ENCODE measurements at regions not wholly inside any gene's neighbourhood (a gene's known extent, or its start where the extent isn't known, plus 50 kb on each side); places are given as distances from the start of the nearest gene placed in this dataset.
A peak's percentile ranks its signal among the peaks of the same experiment; 100 is the strongest.

DNA sequence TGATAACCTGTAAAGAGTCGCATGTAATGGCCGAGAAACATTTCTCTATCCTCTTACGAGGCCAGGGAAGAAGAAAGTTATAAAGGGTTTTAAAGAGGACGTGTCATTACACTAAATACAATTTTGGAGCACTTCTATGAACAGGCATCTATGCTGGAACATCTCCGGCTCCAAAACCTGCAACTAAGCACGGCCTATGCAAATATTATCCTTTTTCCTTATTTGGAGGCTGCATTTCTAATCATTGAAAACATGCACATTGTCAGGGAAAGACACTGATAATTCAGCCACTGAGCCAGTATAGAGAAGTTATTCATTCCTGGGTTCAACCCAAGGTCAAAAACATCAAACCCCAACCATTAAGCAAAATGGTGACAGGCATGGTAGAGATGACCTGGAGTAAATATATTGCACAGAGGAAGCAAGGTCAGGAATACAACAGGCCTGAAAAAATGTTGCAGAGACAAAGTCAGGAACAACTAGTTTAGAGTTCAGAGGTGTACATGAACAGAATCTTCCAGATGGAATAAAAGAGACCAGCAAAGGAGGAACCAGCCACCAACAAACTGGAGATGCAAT lies 674.1 kb downstream of the NR2F1-AS1 start:
- DNase-seq (ENCODE audit: low spot score) (no peak), ATAC-seq (no peak)

DNA sequence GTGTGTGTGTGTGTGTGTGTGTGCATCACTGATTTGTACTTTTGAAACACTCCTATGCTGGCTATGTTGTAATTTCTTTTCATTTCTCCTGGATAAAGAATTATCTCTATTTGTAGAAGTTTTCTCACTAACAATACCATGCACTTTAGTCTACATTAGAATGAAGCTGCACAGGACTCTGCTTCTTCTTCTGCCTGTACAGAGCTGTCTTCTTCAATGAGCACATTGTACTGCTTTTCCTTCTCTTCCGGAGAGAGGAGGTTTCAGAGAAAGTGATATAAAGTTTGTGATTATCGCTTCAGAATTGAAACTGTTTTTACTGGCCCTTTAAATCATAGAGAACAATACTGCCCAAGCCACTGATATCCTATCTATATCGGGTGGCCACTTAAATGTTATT lies 677.0 kb downstream of the NR2F1-AS1 start:
- DNase-seq (ENCODE audit: low spot score), result no peak
- no peak for ATAC-seq

DNA sequence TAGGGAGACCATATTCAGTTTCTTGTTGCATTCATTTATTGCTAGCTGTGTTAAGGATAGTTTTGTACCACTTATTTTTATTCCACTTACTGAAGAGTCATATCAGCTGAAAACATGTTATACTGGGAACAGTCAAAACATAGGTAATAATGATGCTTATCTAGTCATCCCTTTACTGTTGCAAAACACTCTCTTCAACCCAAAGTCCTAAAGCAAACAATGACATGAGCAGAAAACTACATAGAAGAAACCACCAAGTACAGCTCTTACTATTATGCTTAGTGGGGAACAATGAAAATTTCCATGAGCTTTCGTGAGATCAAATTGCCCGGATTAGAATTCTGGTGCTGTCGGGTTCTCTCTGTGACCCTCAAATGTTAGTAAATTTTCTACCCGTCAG lies 681.4 kb downstream of the NR2F1-AS1 start:
- DNase-seq (ENCODE audit: low spot score) (no peak), ATAC-seq (no peak)

DNA sequence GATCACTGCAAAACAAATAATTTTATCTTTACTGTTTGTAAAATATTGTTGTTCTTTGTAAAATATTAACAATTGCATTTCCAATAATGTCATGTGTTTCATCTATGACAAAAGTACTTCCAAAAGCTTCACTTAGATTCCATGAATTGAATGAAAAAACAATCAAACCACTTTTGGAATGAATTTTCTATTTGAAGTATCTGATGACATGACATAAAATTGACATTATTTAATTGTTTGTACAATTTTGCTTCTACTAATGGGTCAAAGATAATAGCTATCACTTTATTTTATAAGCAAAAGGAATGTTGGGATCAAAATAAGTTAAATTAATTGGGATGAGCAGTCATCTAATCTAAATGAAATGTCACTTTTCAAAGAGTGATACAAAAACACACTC lies 684.3 kb downstream of the NR2F1-AS1 start:
- DNase-seq (ENCODE audit: low spot score) (no peak), ATAC-seq (no peak)

DNA sequence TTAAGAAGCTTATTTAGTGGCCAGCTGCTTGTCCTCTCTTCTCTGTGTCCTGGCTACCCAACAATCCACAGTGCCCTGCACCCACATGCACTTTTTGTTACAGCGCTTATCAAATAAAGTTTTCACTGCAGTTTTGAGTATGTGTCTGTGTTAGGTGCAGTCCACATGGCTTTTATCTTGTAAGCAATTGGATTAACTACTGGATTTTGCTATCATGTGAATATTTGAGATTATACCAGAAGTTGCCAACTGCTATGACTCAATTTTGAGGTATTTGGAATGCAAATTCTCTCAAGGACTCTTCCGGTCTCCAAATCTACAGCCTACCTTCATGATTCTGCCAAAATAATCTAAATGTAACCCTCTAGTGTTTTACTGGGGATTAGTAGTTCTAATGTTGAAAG lies 690.2 kb downstream of the NR2F1-AS1 start:
- ATAC-seq (no peak), DNase-seq (ENCODE audit: low spot score) (no peak)

DNA sequence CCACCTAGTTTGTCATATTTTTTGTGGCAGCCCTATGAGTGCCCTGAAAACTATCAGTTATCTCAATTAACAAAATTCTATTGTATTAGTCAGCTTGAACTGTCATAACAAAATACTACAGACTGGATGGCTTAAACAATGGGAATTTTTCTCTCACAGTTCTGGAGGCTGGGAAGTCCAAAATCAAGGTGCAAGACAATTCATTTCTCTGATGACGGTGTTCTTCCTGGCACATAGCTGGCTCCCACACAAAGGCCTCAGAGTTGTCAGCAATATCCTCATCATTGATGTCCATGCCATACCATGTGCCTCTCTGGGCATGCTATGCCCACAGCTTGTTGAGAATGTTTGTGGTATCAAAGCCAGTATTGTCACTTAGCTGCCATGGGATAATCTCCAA lies 691.9 kb downstream of the NR2F1-AS1 start:
- ATAC-seq (no peak), DNase-seq (ENCODE audit: low spot score) (no peak)

DNA sequence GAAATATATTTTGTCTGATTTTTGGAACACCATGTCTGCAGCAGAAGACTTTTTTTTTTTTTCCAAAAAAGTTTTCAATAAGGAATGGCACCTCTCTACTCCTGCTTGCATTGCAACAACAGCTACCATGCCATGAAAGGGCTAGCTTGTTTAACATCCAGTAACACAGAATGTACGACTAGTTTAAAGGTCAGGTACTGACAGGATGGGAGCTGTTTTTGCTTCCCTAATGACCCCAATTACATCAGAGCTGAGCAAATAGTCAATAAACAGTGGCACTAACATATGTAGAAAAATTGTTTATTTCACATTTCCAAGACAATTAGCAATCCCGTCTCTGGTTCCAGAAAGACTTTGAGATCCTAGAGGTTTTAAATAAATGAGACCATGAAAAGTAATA lies 693.8 kb downstream of the NR2F1-AS1 start:
- no peak for DNase-seq (ENCODE audit: low spot score)
- peak; percentile 82 for ATAC-seq

DNA sequence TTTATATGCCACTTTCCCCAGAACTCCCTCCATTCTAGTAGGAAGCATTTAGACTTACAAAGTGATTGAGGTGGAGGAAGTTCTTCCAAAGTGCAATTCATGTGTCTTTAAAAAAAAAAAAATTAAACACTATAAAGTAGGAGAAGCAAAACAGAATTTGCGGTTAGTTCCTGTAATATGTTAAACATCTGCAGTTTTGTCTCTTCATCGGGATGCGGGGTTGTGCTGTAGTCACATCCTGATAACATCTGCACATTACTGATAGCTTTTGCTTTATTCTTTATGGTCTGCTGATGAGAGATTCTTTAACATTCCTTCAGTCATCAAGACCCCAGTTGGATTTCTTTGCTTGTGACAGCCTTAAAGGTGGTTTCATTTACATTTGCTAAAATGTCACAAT lies 694.3 kb downstream of the NR2F1-AS1 start:
- no peak for ATAC-seq

DNA sequence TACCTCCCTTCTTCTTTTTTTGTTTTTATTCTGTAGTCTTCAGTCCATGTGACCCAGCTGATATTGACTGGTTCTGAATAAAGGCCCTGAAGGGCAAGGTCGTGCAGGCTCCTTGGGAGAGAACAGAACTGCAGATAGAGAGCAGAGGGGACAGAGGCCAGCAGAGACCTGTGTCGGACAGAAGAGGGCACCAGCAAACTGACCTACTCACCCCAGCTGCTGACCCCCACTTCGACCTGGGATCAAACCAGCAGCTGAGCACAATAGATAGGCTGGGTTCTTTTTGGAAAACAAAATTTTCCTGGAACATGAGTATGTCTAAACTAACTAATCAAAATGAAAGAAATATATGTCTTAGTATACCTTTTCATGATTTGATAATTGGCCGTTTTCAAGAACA lies 695.1 kb downstream of the NR2F1-AS1 start:
- peak; percentile 89 for ATAC-seq
- no peak for DNase-seq (ENCODE audit: low spot score)

More for the DNA sequence above, 694.3 kb downstream of the NR2F1-AS1 start:
- DNase-seq (ENCODE audit: low spot score), result no peak

DNA sequence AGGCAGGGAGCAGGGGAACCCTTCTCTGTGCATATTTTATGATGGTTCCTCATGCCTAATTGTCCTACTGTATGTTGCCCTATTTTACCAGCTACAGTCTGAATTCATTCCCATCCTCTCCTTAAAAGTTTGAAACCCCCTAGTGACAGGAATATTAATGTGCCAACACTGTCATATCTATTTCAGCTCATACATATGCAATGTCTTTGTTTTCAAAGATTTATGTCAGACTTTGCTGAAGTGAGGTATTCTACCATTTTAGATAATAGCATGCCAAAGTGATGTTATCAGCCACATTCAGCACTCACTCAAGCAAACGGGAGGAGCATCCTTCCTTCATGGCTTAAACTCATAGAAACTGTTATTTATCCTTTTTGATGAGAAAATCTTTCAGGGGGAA lies 696.5 kb downstream of the NR2F1-AS1 start:
- DNase-seq (ENCODE audit: low spot score) (no peak), ATAC-seq (no peak)

DNA sequence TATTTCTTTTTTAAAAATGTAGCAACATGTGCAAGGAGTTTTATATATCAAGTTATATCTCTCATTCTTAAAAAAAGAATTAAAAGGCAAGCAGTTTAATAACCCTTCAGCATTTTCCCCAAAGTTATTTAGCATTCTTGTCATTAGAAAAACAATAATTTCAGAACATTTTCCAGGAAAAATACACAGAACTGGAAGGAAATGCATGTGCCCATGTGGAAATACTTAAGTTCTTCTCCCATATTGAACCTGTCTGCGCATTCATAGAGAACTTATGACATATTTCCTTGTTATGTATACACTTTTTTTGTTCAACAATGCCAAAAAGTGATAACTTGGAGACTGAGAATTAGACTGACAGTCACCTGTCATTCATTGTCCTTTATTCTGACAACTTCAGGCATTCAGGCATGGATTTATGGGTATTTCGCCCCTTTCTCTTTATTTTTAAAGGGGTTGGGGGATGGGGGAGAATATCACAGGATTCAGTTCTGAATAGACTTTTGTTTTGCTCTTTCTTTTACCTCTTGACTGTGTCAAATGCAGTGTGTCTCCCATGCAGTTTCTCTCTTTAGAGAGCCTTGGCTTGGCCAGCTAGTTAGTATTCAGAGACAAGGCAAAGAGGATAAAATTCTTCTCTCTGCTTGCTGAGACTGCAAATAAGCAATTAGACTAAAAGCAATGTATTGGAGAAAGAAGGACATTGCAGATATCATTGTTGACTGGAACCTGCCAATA lies 701.0 kb downstream of the NR2F1-AS1 start:
- DNase-seq (ENCODE audit: low spot score) (no peak), ATAC-seq (no peak)

DNA sequence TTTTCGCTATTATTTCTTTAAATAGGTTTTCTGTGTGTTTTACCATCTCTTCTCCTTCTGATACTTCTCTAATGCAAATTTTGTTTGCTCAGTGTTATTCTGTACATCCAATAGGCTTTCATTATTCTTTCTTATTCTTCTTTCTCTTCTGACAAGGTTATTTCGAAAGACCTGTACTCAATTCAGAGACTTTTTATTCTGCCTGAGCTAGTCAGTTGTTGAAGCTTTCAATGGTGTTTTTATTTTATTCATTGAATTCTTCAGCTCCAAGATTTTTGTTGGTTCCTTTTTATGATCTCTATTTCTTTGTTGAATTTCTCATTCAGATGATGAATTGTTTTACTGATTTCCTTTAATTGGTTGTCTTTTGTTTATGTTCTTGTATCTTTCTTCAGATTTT lies 706.2 kb downstream of the NR2F1-AS1 start:
- ATAC-seq (no peak), DNase-seq (ENCODE audit: low spot score) (no peak)

DNA sequence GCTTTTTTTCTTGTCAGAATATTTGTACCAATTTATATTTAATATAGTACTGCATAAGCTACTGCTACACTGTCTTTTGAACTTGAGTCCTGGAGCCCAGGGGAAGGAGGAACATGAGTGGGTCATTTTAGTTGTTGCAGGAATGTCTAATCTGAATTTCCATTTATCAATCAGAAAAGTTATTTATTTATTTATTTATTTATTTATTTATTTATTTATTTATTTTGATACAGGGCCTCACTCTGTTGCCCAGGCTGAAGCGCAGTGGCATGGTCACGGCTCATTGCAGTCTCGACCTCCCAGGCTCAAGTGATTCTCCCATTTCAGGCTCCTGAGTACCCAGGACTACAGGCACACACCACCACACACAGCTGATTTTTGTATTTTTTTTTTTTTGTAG lies 712.6 kb downstream of the NR2F1-AS1 start:
- DNase-seq (ENCODE audit: low spot score) (no peak), ATAC-seq (no peak)

DNA sequence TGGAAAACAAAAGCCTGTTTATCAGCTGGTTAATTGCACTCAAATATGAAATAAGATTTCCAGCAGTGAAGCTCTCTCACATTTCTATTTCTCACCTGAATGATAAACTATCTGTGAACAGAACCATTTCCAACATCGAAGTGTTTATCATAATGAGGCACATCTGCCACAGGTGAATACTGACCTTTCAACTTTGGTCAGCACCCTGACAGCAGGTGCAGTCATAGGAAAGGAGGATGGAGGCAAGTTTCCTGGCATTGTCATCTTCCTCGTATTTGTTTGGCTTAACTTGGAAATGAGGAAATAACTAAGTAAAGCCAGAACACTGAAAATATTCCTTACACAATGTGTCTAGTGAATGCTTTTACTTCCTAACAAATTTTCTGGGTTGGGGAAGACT lies 716.4 kb downstream of the NR2F1-AS1 start:
- DNase-seq (ENCODE audit: low spot score), result no peak
- ATAC-seq, result no peak

DNA sequence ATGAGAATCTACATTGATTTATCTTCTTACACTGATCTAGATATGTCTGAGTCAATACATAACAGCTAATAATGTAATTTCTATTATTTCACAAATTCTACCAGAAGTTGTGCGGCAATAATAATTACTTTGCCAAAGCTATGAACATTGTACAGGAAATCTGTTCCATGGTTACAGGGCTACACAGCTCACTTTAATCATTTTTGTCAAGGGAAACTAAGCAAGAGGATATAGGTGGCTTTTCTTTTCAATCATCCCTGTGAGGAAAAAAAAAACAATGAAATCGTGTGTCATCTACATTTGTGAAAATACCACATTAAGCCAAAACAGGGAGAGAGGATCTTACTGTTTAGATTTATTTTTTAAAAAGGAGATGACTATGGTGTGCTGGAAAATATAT lies 717.4 kb downstream of the NR2F1-AS1 start:
- ATAC-seq (no peak), DNase-seq (ENCODE audit: low spot score) (no peak)

DNA sequence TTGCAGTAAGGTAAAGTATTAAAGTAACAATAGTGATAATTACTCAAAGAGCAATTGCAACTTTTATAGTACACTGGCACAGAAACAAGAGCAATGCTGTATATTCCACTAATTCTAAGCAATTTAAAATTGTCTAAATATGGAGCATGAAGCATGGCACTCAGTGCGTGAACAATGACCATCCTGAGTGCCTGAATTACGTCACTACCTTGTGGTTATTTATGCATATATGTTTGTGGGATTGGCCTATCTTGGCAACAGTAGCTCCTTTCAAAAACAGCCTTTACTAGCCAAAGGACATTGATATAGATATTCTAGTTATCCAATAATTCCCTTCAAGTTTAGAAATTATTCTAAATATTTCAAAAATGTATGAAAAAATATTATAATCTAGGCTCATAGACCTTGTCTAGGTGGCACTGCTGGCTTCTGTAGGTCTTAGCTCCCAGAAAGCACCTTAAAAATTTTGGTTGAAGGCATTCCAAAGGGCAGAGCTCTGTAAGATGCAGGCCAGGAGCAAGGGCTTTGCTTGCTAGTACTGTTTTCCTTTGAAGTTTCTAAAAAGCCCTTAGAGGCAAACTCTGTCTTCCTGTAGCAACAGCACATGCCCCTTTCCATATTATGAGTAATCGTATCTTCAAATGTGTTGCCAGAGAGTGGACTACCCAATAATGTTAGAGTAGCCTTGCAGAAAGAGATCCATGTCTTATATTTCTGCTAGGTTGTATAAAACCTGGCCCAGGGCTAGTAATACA lies 719.3 kb downstream of the NR2F1-AS1 start:
- ATAC-seq (no peak), DNase-seq (ENCODE audit: low spot score) (no peak)

DNA sequence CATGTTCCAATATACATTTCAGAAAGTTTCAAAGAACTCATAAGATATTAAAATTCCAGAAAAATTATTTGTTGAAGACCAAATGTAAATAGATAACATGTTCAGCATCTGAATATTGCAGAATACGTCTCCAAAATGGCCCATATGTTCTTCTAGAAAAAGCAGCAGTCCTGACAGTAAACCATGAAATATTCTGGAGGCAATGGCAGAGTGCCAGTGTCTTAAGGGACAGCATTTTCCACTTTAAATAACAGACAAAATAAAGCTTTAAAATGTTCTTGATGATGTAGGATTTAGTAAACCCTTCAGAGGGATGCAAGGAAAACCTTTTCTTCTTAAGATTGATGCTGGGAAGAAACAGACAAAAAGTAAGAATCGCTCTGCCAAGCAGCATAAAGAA lies 721.0 kb downstream of the NR2F1-AS1 start:
- ATAC-seq (no peak), DNase-seq (ENCODE audit: low spot score) (no peak)

DNA sequence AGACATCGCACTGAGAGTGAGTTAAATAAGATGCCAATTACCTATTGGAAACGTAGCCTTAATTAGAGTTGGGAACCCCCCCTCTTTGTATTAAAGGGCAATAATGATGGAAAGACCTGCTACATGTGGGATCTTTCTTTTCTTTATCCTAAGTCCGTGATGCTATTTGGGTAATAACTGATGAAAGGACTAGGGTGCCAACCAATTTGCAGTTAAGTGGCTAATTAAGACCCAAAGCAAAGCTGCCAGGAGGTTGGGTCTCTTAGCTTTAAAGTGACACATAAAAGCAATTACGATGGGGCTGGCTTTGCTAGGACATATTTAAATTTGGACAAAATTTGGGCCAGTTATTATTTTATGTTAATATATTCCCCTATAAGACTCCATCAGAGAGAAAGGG lies 728.8 kb downstream of the NR2F1-AS1 start:
- no peak for DNase-seq (ENCODE audit: low spot score)
- no peak for ATAC-seq

DNA sequence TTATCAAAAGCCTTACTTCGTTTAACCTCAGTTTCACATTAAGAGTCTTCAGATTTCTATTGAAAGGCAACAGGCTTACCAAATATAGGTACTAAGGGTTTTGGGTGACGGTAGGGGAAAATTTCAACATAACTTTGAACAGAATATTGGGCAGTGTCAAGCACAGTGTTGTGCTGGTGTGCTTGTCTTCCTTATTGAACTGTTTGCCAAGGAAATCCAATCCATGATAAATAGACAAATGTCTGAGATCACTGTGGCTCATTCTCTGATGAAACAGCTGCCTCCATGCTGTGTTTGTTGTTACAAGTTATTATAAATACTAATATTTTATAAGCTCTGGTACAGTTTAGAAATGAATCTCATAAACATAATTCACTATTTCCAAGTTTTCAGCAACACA lies 730.1 kb downstream of the NR2F1-AS1 start:
- ATAC-seq, result no peak
- no peak for DNase-seq (ENCODE audit: low spot score)

DNA sequence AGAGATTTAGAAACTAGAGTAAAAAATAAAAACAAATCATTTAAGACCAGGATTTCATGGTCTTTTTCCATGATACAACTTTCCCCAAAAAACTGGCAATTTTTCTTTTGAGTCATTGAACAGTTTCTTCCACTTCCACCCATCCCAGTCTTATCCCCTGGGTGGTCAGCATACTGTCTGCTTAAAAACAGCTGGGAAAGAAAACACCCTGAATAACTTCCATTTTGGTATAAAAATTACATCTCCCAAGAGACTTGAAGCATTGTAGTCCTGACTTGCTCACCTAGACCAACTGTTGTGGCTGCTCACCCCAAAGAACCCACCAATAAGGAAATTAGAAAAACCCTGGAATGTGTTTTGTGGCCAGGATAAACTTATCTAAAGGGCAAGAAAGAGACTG lies 731.3 kb downstream of the NR2F1-AS1 start:
- ATAC-seq, result no peak
- no peak for DNase-seq (ENCODE audit: low spot score)

DNA sequence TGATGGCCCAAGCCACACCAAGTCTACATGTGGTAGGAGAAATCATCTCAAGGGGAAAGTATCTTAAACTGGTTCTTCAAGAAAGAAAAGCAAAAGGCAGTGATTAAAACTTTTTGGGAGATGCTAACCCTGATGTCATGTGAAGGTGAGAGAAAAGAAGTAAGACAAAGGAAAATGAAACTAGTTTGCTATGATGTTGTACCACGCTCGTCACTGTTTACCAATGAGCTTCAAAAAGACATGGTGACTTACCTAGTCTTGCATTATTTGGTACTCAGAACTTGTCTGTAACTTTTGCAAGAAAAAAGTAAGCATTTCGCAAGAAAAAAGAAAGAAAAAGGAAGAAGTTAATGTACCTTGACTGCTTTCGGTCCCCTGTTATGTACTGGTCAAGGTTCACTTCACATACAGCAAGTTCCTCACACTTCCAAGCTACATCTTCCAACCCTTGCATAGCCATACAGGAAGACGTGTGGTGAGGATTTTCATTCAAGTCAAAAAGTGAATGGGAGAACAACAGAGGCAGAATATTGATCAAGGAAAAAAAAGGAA lies 739.3 kb downstream of the NR2F1-AS1 start:
- ATAC-seq (no peak), DNase-seq (ENCODE audit: low spot score) (no peak)

DNA sequence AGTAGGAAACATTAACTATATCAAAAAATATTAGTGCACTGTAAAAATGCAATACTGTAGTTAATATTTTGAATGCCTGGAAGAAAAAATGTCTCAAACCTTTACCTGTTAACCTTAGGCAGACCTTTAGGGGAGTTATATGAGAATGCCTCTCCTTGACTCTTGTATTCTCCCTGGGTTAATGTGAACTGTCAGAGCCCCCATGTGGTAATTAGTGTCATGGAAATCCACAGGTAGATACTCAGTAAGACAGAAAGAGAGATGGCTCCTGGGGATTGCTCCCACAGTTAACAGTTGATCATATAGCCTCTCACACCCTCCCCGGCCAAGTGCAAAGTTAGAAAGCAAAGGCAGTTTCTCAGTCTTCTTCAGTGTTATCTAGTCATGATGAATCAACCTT lies 742.8 kb downstream of the NR2F1-AS1 start:
- ATAC-seq, result peak; percentile 94
- DNase-seq (ENCODE audit: low spot score), result no peak
